ENCODE measurements at regions not wholly inside any gene's neighbourhood (a gene's known extent, or its start where the extent isn't known, plus 50 kb on each side); places are given as distances from the start of the nearest gene placed in this dataset.

- Histone ChIP-seq H3K9me2 (ENCODE audit: insufficient read depth, low read length) (no peaks in the 10 kb centered on the region), H2AFZ (ENCODE audit: low read depth, low read length) (no peak overlapping the region), H3K36me3 (ENCODE audit: insufficient read depth, low read length) (no peaks in the 10 kb centered on the region), H3K27me3 (ENCODE audit: insufficient read depth, low read depth, low read length) (no peaks in the 10 kb centered on the region), H3K9me3 (ENCODE audit: low read length) (no peaks in the 10 kb centered on the region), H3F3A (ENCODE audit: insufficient read depth, low read length, poor library complexity, severe bottlenecking) (no peaks in the 10 kb centered on the region), H4K20me1 (ENCODE audit: insufficient read depth) (no peaks in the 10 kb centered on the region), H3K27ac (ENCODE audit: low read length) (no peak overlapping the region), H3K4me3 (ENCODE audit: low read length) (no peak overlapping the region), H3K4me2 (ENCODE audit: low read length) (no peak overlapping the region), H3K9ac (ENCODE audit: low read length) (no peak overlapping the region), H3K79me2 (replicated peaks; ENCODE audit: insufficient read depth, low read length) (no peaks in the 10 kb centered on the region)
- TF ChIP-seq EP300 (conservative IDR thresholded peaks at IDR 0.05; ENCODE audit: poor library complexity, severe bottlenecking) (no peak), SMC3 (conservative IDR thresholded peaks at IDR 0.05; ENCODE audit: poor library complexity) (no peak), EZH2 (IDR thresholded peaks at IDR 0.05; ENCODE audit: borderline replicate concordance, insufficient read depth, low read length, poor library complexity, severe bottlenecking) (no peak), CTCF (IDR thresholded peaks at IDR 0.05; ENCODE audit: poor library complexity, severe bottlenecking) (no peak), RAD21 (conservative IDR thresholded peaks at IDR 0.05) (no peak), MXI1 (conservative IDR thresholded peaks at IDR 0.05; ENCODE audit: poor library complexity, severe bottlenecking) (no peak), REST (IDR thresholded peaks at IDR 0.05; ENCODE audit: borderline replicate concordance) (no peak), POLR2AphosphoS5 (IDR thresholded peaks at IDR 0.05) (no peak), TAF1 (IDR thresholded peaks at IDR 0.05; ENCODE audit: low read depth) (no peak)
Observed at GRCh38 chr15:62889141-62889661, 153.3 kb upstream of the TPM1 start.

- no peak overlapping the region for H3K9ac ChIP-seq (ENCODE audit: low read length)
- H3K4me2 ChIP-seq (ENCODE audit: low read length) = no peak overlapping the region
- H3K4me3 ChIP-seq (ENCODE audit: low read length) = no peak overlapping the region
- no peaks in the 10 kb centered on the region for H3K36me3 ChIP-seq (ENCODE audit: insufficient read depth, low read length)
- H3K27ac ChIP-seq (ENCODE audit: low read length) = no peak overlapping the region
- no peaks in the 10 kb centered on the region for H3F3A ChIP-seq (ENCODE audit: insufficient read depth, low read length, poor library complexity, severe bottlenecking)
- H3K9me3 ChIP-seq (ENCODE audit: low read length) = no peaks in the 10 kb centered on the region
- H2AFZ ChIP-seq (ENCODE audit: low read depth, low read length) = no peak overlapping the region
- no peaks in the 10 kb centered on the region for H3K9me2 ChIP-seq (ENCODE audit: insufficient read depth, low read length)
- H3K27me3 ChIP-seq (ENCODE audit: insufficient read depth, low read depth, low read length) = no peaks in the 10 kb centered on the region
- H4K20me1 ChIP-seq (ENCODE audit: insufficient read depth) = no peaks in the 10 kb centered on the region
- TF ChIP-seq CTCF (IDR thresholded peaks at IDR 0.05; ENCODE audit: poor library complexity, severe bottlenecking) (no peak), EP300 (conservative IDR thresholded peaks at IDR 0.05; ENCODE audit: poor library complexity, severe bottlenecking) (no peak), TAF1 (IDR thresholded peaks at IDR 0.05; ENCODE audit: low read depth) (no peak)
- no peaks in the 10 kb centered on the region for H3K79me2 ChIP-seq (replicated peaks; ENCODE audit: insufficient read depth, low read length)
Observed at GRCh38 chr15:62889734-62890505, 152.6 kb upstream of the TPM1 start.
